Eye (tissue), 1 donor: ENCODE measurements at regions not wholly inside any gene's neighbourhood (a gene's known extent, or its start where the extent isn't known, plus 50 kb on each side); places are given as distances from the start of the nearest gene placed in this dataset.

ENCODE experiments used
- DNase-seq: peaks from one replicate; pipeline ENCODE4 v3.0.0-alpha.2; 2015

DNA sequence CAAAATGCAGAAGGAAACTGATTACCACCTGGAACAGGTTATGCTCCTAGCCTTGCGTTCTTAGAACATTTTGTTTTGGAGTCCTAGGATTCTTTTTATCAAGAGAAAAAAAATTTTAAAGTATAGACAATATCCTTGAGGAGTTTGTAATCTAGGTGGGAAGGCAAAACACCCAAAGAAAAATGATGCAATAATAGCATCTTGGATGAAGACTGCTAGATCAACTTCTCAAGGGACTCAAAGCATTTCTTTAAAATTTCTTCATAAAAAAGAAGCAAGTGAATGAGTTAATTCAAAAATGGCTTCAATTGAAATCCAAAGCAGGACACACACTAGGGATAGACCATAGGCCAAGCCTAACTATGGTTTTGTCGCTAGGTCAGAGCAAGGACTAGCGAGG lies 515.8 kb upstream of the ZFHX3 start:
- DNase-seq: no peak

DNA sequence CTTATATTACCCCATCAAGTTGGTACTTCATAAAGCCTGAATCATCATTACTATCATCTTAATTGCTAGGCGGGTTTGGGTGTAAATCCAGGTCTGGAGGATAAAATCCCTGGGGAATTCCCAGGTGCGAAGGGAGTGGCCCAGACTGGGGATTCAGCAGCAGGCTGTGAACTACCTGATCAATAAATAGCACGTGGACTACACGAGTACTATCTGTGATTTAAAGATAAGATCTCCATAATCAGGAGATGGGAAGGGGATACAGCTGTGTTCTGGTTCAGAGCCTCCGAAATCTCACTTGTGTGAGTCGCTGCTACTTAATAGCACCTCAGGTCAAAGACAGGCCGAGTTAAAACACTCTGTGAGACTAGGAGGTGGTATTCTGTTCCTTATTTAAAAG lies 512.6 kb upstream of the ZFHX3 start:
- no peak for DNase-seq

DNA sequence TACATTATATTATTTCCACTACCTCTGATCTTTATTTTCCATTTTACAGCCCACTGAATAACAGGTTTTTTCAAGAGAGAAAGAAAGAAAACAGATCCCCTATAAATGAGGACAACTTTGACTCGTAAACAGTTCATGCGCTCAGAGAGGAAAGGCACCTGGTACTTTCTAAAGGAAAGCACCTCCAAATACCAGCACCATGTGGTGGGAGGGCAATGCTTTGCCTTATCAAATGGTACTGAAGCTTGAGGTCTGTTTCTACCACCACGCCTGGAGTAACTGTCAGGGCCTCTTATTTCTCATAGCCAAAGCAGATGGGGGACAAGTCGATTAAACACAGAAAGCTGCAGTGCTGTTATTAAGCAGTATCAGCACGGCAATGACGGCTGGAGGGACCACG lies 510.3 kb upstream of the ZFHX3 start:
- DNase-seq: no peak

DNA sequence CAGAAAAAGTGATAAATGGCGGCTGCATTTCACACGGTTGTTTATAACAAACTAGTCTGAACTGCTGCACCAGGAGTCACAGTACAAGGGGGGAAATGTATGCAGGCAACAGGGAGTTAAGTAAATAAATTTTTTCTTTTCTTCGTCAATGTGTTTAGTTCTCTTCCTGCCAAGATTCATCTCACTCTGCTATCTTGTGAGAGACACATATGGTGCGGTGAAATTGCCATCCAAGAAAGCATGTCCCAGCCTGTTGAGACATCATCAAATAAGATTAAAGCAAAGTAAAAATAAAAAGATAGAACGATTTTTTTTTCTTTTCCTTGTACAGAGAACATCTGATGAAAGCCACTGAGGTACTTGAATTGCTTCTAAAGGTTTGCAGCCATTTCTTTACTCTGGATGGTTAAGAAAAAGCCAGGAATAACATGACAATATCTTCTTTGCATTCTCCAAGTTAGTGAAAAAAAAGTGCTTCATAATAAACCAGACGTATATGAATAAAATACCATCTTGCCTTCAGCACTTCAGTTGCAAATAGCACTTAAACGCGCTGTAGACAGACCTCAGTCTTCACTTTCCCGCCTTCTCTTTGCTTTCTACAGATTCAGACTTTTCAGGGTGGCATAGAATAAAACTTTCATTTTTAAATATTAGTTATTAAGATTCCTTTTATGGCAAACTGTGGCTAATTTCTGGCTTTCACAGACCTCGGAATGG lies 506.2 kb upstream of the ZFHX3 start:
- no peak for DNase-seq

DNA sequence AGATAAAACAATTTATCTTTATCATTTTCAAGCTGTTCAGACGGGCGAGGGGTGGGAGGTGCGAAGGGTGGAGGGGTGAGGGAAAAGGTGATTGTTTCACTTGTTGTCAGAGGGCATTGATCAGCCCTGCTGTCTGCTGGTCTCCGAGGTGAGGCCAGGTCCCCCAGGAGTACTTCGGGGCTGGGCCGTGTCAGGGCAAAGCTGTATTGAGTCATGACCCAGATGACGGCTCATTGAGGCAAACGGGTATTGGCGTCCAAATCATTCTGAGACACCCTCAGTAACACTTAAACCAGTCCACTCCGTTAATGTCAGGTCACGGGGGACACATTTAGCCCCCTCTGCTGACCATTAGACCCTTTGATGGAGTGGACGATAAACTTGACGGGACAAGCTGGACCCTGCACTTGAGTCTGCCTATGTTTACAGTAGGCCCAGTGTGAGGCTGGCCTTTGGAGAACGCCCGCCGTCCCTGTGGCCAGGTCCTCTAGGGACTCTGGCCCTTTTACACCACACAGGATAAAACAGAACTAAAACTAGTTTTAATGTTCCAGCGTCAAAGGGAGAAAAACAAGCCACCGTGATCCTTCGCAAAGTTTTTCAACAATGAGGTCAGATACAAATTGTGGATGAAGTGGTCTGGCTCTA lies 502.2 kb upstream of the ZFHX3 start:
- peak; percentile 66 for DNase-seq

DNA sequence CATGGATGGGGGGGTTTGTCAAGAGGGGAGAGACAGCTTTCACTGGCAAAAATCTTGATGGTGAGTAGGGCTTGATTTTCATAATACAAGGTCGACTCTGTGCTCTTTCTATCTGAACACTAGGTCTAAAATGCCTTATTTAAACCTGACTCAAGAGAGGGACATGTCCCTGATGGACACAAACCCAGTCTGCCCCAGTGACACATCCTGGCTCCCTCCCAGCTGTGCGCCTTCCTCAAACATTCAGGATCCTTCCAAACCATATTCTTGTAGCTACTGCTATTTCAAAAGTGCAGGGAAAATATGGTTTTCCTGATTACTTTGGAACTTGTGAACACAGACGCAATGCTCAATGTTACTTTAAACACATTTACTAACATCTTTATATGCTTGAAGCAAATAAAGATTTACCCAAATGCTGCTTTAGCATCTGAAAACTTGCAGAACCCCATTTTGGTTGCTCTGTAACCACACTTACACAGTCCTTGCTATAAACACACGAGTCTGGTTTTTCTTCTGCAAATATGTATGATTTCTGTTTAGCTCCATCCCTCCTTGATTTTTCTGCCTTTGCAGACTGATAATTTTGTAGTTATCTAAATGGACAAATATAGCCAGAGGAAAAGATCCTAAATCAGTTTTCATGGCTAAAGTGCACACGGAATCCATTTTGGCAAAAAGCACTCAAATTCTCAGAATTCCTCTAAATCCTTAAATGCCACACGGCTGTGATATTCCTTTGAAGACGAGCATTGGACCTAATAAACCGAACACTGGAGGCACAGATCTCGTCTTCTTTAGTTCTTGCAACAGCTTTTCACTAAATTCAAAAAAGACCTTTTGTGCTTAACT lies 499.9 kb upstream of the ZFHX3 start:
- DNase-seq: peak; percentile 64

DNA sequence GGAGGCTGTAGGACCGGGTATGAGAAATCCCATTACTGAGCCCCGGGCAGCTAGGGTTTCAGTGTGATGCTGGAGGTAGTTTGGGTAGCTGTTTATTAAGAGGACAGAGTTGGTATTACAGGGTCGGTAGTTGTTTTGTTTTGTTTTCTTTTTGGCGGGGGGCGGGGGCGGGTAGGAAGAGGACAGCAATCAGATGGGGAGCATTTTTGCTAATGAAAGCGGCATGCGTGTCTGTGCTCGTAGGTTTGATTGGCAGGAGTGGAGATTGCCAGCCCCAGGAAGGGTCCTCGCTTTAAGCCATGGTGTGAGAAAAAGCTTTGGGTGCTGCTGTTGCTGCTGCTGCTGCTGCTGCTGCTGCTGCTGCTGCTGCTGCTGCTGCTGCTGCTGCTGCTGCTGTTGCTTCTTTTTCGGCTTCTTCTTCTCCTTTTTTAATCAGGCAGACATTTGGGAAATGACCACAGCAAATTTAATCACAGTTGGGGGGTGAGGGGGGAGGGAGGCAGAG lies 498.5 kb upstream of the ZFHX3 start:
- DNase-seq: peak; percentile 91

DNA sequence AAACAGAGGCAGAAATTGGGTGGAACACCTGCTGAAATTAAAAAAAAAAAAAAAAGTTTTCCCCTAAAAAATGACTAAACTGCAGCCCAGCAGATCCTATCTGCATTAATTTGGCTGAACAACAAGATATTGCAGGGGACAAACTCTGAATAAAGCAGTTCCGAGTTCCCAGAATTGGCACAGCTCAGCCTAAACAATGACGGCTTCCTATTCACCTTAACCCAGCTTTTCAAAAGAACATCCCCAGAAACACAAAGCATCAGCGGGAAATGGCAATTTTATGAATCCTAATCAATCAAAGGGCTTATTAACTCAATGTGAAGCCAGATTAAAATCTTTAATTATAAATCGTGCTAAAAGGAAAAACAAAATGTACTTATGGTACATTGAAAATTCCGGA lies 497.8 kb upstream of the ZFHX3 start:
- peak; percentile 61 for DNase-seq

DNA sequence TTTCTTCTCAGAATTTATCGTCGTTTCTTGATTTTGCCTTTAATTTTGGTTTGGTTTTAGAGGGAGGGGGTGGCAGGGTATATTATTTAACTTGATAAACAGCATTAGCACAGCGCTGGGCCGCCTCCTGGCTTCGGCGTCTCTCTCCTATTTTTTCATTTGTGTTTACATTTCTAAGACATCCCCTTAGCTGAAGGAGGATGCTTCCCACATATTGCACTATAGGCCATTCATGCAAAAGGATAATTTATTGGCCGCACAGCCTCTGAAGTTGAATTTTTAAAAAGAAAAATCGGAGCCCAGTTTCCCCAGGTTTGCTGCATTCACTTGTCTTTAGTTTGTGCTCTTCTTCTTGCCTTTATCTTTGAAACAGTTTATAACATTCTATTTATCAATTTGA lies 497.4 kb upstream of the ZFHX3 start:
- no peak for DNase-seq

DNA sequence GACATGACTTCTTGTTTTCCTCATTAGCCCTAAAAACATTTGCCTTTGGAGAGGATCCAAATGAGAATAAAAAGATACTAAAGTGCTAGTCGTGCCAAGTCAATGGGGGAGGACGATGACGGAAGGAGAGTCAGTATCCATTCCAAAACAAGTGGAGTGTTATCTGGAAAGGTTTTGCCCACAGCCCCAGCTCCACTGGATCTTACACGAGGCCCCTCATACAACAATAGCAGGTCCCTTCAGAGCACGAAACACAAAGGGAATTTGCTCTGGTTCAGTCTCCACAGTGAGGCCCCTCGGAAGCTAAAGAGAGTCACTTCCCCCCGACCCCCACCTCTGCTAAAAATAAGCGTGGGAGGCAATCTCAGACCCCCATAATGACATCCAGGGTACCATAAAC lies 496.9 kb upstream of the ZFHX3 start:
- peak; percentile 74 for DNase-seq

DNA sequence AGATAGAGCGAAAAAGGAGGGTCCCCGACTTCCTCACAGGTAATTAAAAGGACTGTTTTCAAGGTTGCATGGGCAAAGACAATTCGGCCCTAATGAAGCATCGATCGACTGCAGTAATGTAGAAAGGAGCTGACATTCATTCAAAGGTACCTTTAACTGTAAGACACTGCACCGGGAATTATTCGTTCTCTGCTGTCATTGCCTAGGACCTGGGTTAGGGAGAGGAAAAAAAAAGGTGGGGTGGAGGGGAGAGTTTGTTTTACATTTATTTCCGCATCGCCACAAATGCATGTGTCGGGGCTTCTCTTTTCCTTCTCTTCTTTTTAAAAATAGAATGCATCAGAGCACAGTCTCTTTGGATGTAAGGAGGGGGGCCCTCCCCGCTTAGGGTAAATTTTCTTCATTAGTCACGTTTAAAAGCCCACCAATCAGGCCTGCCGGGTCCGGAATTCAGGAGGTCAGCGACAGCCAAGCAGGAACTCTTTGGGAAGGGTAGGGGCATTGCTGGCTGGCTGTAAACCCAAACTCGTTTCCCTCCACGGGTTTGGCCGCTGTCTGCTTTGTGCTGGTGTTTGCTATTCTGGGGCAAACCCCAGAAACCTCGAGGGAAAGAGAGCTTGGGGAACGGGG lies 496.2 kb upstream of the ZFHX3 start:
- peak; percentile 74 for DNase-seq

DNA sequence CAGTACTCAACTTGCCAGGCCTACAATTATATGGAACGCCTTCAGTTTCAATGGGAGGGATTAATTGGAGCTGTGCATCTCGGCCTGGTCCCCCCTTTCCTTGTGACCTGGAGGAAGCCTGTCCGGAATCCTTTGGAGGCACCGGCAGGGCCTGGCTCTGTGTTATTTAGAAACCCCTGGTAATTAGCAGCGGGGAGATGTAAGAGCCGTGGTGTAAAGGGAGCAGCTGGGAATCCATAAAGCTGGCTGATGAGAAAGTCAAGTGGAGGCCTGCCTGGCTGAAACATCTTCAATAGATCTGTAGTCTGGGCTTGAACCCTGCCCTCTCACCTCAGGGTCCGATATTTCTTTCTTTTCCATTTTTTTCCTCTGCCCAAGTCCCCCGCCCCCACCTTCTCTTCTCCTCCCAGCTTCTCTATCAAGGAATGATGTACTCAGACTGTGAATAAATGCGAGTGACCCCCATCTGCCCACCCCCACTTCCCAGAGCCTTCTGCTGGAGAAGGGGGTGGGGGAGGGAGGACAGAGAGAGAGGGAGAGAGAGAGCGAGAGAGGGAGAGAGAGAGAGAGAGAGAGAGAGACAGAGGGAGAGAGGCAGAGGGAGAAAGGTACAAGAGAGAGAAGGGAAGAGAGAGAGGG lies 495.5 kb upstream of the ZFHX3 start:
- peak; percentile 69 for DNase-seq

DNA sequence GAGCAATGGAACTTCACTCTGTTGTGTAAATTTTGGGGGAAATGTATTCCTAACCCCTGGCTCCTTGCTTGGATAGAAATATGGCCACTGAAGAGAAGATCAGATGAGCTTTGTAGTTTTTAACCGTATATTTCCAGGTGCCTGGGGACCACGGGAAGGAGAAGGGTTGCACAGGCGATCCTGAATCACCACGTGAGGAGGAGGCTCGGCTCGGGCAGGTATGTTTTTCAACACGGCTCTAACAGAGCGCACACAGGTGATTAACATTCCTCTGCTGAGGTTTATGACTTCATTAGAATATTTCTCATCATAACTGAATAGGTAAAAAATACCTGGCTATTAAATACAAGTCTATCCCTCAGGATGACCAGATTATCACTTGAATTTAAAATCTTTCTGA lies 495.0 kb upstream of the ZFHX3 start:
- DNase-seq: no peak

DNA sequence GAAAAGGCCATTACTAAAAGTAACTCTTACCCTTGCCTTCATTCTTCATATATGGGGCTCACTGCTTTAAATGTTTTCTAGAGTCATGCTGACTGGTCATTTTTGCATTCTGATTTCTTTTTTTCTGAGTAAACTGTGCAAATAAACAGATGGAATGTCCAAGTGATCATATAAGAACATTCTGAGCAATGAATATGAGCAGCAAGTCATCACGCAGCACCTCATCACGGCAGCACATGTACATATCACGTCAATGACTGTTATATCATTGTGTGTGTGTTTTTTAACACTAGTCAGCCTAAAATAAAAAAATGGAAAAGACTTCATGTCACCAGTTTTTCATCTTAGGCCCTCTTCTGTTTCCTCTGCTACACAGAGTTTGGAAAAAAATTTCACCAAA lies 490.0 kb upstream of the ZFHX3 start:
- DNase-seq: no peak

DNA sequence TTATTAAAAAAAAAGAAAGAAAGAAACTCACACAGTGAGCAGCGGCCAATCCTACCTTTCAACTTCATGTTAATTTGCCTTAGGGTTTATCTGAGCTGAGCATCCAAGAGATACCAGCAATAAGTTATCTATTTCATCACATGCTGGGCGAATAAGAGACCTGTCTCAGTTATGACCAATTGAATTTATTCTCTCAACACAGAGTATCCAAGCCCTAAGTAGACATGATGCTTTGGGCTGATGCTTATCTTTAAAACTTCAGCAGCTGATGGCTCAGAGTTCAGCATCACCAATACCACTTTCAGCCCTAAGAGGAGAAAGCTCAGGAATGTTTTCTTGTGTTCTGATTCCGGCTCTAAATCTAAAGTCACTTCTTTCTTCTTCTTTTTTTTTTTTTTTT lies 489.0 kb upstream of the ZFHX3 start:
- DNase-seq: no peak

DNA sequence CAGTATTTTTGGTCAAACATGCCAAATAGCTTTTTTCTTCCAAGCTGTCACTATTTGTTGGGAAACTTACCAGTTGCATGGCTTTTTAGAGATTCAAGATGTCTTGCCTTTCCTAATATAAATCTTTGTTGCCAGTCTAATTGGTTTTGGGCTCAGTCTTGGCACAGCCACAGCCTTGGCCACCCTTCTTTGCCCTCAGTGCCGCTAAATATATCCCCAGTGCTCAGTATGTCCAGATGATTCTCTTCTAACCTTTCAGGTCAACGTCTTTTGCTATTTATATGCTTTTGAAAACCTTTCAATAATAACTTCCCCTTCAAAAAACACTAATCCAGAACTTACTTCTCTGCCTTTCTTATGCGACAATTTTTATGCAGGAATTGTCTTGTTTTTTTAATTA lies 483.1 kb upstream of the ZFHX3 start:
- DNase-seq: no peak

DNA sequence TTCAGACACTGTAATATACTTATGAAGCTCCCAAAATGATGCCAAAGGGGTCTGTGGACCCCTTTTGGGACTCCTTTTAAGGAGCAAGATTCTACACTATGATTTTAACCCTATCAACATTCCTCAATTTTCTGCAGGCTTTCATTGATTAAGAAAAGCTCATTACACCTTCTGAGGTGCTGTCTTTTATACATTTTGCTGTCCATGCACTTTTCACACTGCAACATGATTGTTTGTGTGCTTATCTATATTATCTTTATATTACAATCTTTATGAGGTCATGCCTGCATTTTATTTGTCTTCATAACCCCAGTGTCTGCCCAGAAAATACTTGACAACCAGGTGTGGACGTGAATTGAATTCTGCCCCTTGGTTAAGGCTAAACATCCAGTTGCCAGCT lies 482.6 kb upstream of the ZFHX3 start:
- no peak for DNase-seq

DNA sequence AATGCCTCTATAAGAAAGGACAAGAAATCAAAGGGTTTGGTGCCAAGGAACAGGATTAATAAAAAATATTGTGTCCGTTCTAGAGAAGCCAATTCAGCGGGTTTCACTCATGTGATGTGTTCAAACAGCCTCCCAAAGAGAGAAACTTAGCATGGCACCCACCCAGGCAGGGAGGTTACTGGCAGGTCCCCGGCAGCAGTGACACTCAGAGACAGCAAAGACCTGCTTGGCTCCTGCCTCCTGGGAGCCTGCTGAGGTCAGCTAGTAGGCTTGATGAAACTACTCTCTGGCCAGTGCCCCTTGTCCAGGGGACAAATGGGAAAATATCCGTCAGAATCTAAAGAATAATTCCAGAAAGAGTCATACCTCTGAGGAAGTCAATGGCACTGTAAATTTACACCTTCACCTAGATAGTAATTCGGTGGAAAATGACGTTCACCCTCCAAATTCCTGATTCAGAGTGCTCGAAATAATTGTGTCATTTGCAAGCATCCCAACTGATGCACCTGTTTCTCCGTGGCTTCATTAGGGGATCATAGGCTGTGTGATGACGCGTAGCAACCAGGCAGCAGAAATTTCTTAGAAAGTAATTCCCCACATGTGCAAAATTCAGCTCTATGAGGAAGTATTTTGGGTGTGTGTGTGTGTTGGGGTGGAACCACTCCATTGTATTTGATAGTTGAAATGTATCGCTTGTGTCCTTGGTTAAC lies 481.5 kb upstream of the ZFHX3 start:
- no peak for DNase-seq

DNA sequence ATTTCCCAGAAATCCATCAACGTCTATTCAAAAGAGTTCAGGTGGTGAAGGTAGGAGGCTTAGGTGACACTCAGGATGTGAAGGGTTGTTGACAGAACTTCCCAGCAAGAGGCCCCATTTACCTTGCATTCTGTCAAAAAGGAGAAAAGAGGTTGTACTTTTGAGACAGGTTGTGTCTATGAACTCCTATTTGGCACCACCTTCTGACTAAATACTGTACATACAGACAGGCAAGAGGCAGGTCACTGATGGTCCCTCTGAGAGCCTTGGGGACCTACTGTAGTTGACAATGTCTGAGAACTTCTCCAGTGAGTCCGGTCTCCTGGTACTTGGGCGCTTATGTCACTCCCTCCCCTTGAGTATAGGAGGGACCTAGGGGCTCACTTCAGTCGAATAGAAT lies 479.3 kb upstream of the ZFHX3 start:
- DNase-seq: peak; percentile 30

DNA sequence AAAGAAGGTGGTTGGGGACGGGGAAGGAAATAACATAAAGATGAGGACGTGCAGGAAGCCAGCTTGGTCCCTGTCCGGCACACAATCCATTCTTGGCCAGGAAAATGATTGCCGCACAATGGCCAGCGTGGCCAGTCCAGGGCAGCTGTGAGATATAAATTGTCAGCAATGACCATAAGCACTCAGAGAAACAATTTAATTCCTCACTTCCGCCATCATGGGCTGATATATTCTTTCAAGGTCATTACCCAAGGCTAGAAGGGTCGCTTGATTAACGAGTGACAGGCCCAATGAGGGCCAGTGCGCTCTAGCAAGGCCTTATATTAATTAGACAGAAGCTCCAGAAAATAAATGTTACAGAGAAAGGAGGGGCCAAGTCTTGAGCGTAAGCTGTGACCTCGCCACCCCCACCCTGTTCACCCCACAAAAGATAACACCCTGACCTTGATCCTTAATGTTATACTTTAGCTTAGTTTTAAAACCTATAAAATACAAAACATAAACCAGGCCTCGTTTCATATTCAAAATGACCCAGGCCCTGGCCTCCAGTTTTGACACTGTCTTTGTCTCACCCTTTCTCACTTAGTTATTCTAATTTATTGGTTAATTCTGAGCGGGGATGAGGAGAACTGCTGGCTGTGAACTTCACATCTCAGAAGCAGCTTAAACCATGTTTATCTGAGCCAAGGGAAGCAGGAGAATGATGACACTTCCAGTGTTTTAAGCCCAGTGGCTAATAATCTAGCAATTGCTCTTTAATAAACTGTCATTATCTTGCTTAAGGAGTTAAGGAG lies 478.3 kb upstream of the ZFHX3 start:
- DNase-seq: peak; percentile 51

DNA sequence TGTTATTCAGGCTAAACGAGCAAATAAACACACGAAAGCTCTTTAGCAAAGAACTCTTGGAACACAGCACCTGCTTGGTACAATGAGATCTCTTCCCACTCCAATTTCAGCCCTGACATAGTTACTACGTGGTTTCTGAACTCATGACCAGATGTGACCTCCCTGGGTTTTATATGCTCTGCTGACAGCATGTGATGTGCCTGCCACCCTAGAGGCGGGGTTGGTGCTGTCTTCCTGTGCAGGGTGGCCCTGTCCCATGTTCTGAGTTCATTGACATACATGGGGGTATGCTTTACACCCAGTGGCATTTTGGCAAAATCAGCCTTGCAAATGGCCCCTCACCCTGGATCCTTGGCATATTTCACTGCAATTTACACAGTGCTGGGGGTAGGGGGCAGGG lies 475.3 kb upstream of the ZFHX3 start:
- DNase-seq: no peak
